Choroid plexus epithelial cell (primary cell): ENCODE measurements at regions not wholly inside any gene's neighbourhood (a gene's known extent, or its start where the extent isn't known, plus 50 kb on each side); places are given as distances from the start of the nearest gene placed in this dataset.

Experiments
- DNase-seq: peaks from one replicate; pipeline ENCODE4 v3.0.0-alpha.2; 2010; ENCODE audit warnings: low read depth
- H3K4me3 ChIP-seq: 2 replicates; pipeline ENCODE4 v1.5.1; 2011; ENCODE audit warnings: low read depth, mild to moderate bottlenecking, control low read depth, low read length, moderate library complexity
- CTCF ChIP-seq: conservative IDR thresholded peaks from 2 replicates; pipeline ENCODE4 v1.5.1; 2011; ENCODE audit warnings: low read depth, mild to moderate bottlenecking, control low read depth, inconsistent platforms, low read length, moderate library complexity

GRCh38 chr16:76885776-76886537 lies 305.0 kb upstream of the MON1B start:
- no peak for TF ChIP-seq CTCF
- H3K4me3 ChIP-seq = no peak overlapping the region
- no peak for DNase-seq

GRCh38 chr16:76897816-76898215 lies 293.2 kb upstream of the MON1B start:
- TF ChIP-seq CTCF = no peak
- no peak for DNase-seq
- H3K4me3 ChIP-seq = no peak overlapping the region

- DNase-seq = no peak
- H3K4me3 ChIP-seq = no peak overlapping the region
- no peak for TF ChIP-seq CTCF
These were observed 291.2 kb upstream of the MON1B start for GRCh38 chr16:76899767-76900166.

GRCh38 chr16:76900285-76901263 lies 290.4 kb upstream of the MON1B start:
- TF ChIP-seq CTCF = no peak
- no peak for DNase-seq
- H3K4me3 ChIP-seq = no peak overlapping the region

GRCh38 chr16:76906552-76906951 lies 284.4 kb upstream of the MON1B start:
- no peak for DNase-seq
- TF ChIP-seq CTCF = no peak
- no peak overlapping the region for H3K4me3 ChIP-seq

GRCh38 chr16:76910931-76911330 lies 280.1 kb upstream of the MON1B start:
- DNase-seq = peak; percentile 57
- TF ChIP-seq CTCF = no peak
- H3K4me3 ChIP-seq = no peak overlapping the region
